ENCODE measurements at regions not wholly inside any gene's neighbourhood (a gene's known extent, or its start where the extent isn't known, plus 50 kb on each side); places are given as distances from the start of the nearest gene placed in this dataset.

- Histone ChIP-seq H3K79me1 (ENCODE audit: insufficient read depth, low read depth, low read length, poor library complexity, severe bottlenecking) (no peaks in the 10 kb centered on the region), H4K8ac (replicated peaks; ENCODE audit: insufficient read length, low read depth, low read length) (no peak overlapping the region), H4K5ac (ENCODE audit: insufficient read length, low read depth, low read length) (no peak overlapping the region), H3K27ac (ENCODE audit: insufficient read length, low read depth, low read length) (no peak overlapping the region), H2BK20ac (ENCODE audit: low read depth, low read length, poor library complexity, severe bottlenecking) (no peak overlapping the region), H3K4me2 (ENCODE audit: insufficient read depth, insufficient read length, low read length) (no peak overlapping the region), H3K14ac (ENCODE audit: insufficient read depth, low read length) (no peak overlapping the region; the same call in 1 of the 2 replicates), H3K9me3 (ENCODE audit: control insufficient read depth, low read depth, low read length) (no peaks in the 10 kb centered on the region), H2AK5ac (ENCODE audit: insufficient read length, low read length) (no peak overlapping the region), H4K20me1 (ENCODE audit: control insufficient read depth, insufficient read depth, insufficient read length) (no peaks in the 10 kb centered on the region), H2BK15ac (ENCODE audit: low read depth, low read length) (no peak overlapping the region), H3K4me1 (ENCODE audit: insufficient read depth, low read length) (peaks cover 2% of the 10 kb centered on the region; the same call in 1 of the 2 replicates), H3K27me3 (ENCODE audit: insufficient read depth, low read length) (no peaks in the 10 kb centered on the region), H2AFZ (ENCODE audit: low read length) (no peak overlapping the region), H3K56ac (ENCODE audit: insufficient read length, low read depth, low read length) (no peak overlapping the region), H3K4ac (ENCODE audit: low read depth, low read length) (no peak overlapping the region), H3K79me2 (ENCODE audit: insufficient read depth, low read length) (no peaks in the 10 kb centered on the region), H3K9ac (ENCODE audit: extremely low read depth, insufficient read length, low read length) (no peak overlapping the region), H2BK120ac (ENCODE audit: low read depth, low read length, poor library complexity, severe bottlenecking) (no peak overlapping the region), H3K18ac (ENCODE audit: insufficient read length, low read depth, low read length) (no peak overlapping the region), H4K91ac (ENCODE audit: insufficient read length, low read depth, low read length) (no peak overlapping the region), H3T11ph (ENCODE audit: low read length) (no peak overlapping the region), H2BK12ac (ENCODE audit: insufficient read length, low read depth, low read length) (no peak overlapping the region), H2BK5ac (ENCODE audit: insufficient read length, low read length) (no peak overlapping the region), H3K23ac (ENCODE audit: insufficient read length, low read depth, low read length) (no peak overlapping the region), H3K23me2 (ENCODE audit: insufficient read length, low read depth, low read length, poor library complexity, severe bottlenecking) (no peaks in the 10 kb centered on the region)
- no CpG with 5 or more reads among the region's 14 CpGs for WGBS (ENCODE audit: extremely low coverage, insufficient read length, low lambda C conversion rate)
- Mint-ChIP-seq H3K4me1 (peaks cover 3 to 6% of the 10 kb centered on the region in 2 experiments), H3K4me3 (no peak overlapping the region), H3K27ac (peak overlapping the region in 1 of 3 experiments; percentile 34; a peak in 1 of 7 replicates), H3K36me3 (ENCODE audit: insufficient read depth in 1 of 3, low read depth in 3 of 3) (no peaks in the 10 kb centered on the region), H3K9me3 (peaks cover 0 to 3% of the 10 kb centered on the region in 2 experiments; a peak in 1 of 5 replicates), H3K27me3 (ENCODE audit: low read depth) (no peaks in the 10 kb centered on the region; the same call in 1 of the 2 replicates)
- DNase-seq: no peak
- no peak for TF ChIP-seq CTCF (conservative IDR thresholded peaks at IDR 0.05)
Measured at GRCh38 chr20:17843246-17844132, 125.1 kb downstream of the SNX5 start.

Measured in H9 (cell line).